Mesothelial cell of epicardium (in vitro differentiated cells): ENCODE measurements at regions not wholly inside any gene's neighbourhood (a gene's known extent, or its start where the extent isn't known, plus 50 kb on each side); places are given as distances from the start of the nearest gene placed in this dataset.

Experiments
- DNase-seq, 2 experiments: peaks; one replicate each; pipeline ENCODE4 v3.0.0; 2021; ENCODE audit warnings: low spot score in 2 of 2; ENCODE audit not compliant: unreplicated experiment in 2 of 2
- H3K27ac Mint-ChIP-seq: 2 replicates; pipeline ENCODE4 v1.8.0; 2021; ENCODE audit warnings: mixed read lengths
- H3K27me3 Mint-ChIP-seq: 2 replicates; pipeline ENCODE4 v1.8.0; 2021; ENCODE audit warnings: low read depth, mixed read lengths
- H3K36me3 Mint-ChIP-seq: 2 replicates; pipeline ENCODE4 v1.8.0; 2021; ENCODE audit warnings: mixed read lengths
- H3K4me1 Mint-ChIP-seq: 2 replicates; pipeline ENCODE4 v1.8.0; 2021; ENCODE audit warnings: mixed read lengths
- H3K4me3 Mint-ChIP-seq: 2 replicates; pipeline ENCODE4 v1.8.0; 2021; ENCODE audit warnings: mild to moderate bottlenecking, moderate library complexity, mixed read lengths
- H3K9me3 Mint-ChIP-seq: 2 replicates; pipeline ENCODE4 v1.8.0; 2021; ENCODE audit warnings: mixed read lengths
- CTCF ChIP-seq: fragments of 200-600 bp; sonication (generic); IDR thresholded peaks from one replicate; pipeline ENCODE4 v1.5.0; 2021; ENCODE audit warnings: antibody characterized with exemption; ENCODE audit not compliant: unreplicated experiment

GRCh38 chr7:3149231-3149995 is 105.7 kb upstream of the CARD11 start:
- Mint-ChIP-seq H3K27me3 (peaks cover 11% of the 10 kb centered on the region), H3K4me3 (no peak overlapping the region), H3K4me1 (peaks cover 12% of the 10 kb centered on the region), H3K27ac (no peak overlapping the region), H3K36me3 (no peaks in the 10 kb centered on the region), H3K9me3 (no peaks in the 10 kb centered on the region)
- no peak for DNase-seq
- TF ChIP-seq CTCF = no peak

GRCh38 chr7:3150027-3150426 is 106.4 kb upstream of the CARD11 start:
- no peak overlapping the region for H3K27ac Mint-ChIP-seq
- no peak for DNase-seq
- TF ChIP-seq CTCF = no peak
- H3K9me3 Mint-ChIP-seq = peaks cover 3% of the 10 kb centered on the region
- H3K4me3 Mint-ChIP-seq = no peak overlapping the region
- peaks cover 9% of the 10 kb centered on the region for H3K27me3 Mint-ChIP-seq
- peaks cover 8% of the 10 kb centered on the region for H3K4me1 Mint-ChIP-seq
- peaks cover 2% of the 10 kb centered on the region for H3K36me3 Mint-ChIP-seq

- Mint-ChIP-seq H3K4me3 (no peak overlapping the region), H3K4me1 (peaks cover 2% of the 10 kb centered on the region), H3K36me3 (peaks cover 2% of the 10 kb centered on the region), H3K9me3 (peaks cover 7% of the 10 kb centered on the region), H3K27ac (no peak overlapping the region), H3K27me3 (peaks cover 9% of the 10 kb centered on the region)
- no peak for TF ChIP-seq CTCF
- DNase-seq = no peak
Observed at GRCh38 chr7:3151784-3152183, 108.1 kb upstream of the CARD11 start.

- H3K4me3 Mint-ChIP-seq = no peak overlapping the region
- H3K36me3 Mint-ChIP-seq = peaks cover 2% of the 10 kb centered on the region
- H3K9me3 Mint-ChIP-seq = peaks cover 7% of the 10 kb centered on the region
- peaks cover 9% of the 10 kb centered on the region for H3K27me3 Mint-ChIP-seq
- H3K4me1 Mint-ChIP-seq = peaks cover under 1% of the 10 kb centered on the region
- no peak for TF ChIP-seq CTCF
- H3K27ac Mint-ChIP-seq = no peak overlapping the region
- DNase-seq = no peak
Observed at GRCh38 chr7:3152714-3153113, 109.0 kb upstream of the CARD11 start.

- Mint-ChIP-seq H3K36me3 (peaks cover 2% of the 10 kb centered on the region), H3K4me3 (no peak overlapping the region), H3K9me3 (peaks cover 7% of the 10 kb centered on the region), H3K27ac (no peak overlapping the region), H3K27me3 (peaks cover 12% of the 10 kb centered on the region), H3K4me1 (peaks cover 4% of the 10 kb centered on the region)
- no peak for DNase-seq
- TF ChIP-seq CTCF = no peak
Observed at GRCh38 chr7:3153118-3153517, 109.5 kb upstream of the CARD11 start.
